ENCODE measurements at regions not wholly inside any gene's neighbourhood (a gene's known extent, or its start where the extent isn't known, plus 50 kb on each side); places are given as distances from the start of the nearest gene placed in this dataset.

DNA sequence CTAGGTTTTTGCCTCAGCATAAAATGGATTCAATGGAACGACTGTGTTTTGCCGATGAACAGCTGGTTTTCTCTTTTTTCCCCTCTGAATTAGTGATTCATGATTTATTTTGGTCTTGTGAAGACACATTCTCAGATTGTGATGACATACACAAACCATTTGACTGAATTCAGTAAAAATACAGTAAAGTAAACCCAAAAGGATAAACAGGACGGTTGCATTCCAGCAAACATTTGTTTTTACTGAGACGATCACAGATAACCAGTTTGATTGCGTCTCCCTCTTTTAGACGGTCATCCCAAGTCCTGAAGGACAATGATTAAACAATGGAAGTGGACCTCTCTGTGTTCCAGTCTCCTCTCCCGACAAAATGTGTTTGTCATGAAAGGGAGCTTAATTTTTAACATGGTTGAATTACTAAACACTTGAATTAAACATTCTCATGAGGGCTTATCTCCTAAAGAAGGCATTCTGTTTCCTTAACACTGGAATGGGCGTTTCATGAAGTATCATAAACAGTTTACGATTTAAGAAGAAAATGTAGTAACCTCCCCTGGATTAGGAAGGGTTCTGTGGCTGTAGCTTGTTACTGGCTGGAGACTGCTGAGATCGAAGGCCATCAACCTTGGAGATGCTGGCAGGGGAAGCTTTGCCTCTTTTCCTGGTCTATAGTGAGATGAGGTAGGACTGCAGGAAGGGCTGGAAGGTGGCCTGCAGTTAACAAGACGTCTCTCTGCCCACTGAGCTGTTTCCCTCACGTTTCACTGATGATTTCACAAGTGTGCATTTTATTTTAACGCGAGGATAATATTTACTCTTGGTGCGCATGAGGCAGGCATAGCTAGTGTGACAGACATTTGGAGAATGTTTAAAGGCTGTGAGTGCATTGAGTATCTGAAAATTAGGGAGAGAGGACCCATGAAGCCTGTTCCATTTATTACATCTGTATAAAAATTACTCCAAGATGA, 457.9 kb downstream of the FGF9 start:
- no peak overlapping the region for H3K9ac ChIP-seq
- no peaks in the 10 kb centered on the region for H3K79me2 ChIP-seq (ENCODE audit: insufficient read depth)
- DNase-seq, result no peak
- ChIA-PET POLR2A (no interaction called here), CTCF (no interaction called here)
- 11% methylated on average over 15 of the region's 15 CpGs for WGBS (ENCODE audit: low lambda C conversion rate)
- H3K9me3 ChIP-seq, result no peaks in the 10 kb centered on the region
- no peaks in the 10 kb centered on the region for H3K27me3 ChIP-seq (ENCODE audit: insufficient read depth)
- H3F3A ChIP-seq (replicated peaks; ENCODE audit: insufficient read depth), result no peaks in the 10 kb centered on the region
- no peaks in the 10 kb centered on the region for H4K20me1 ChIP-seq (ENCODE audit: insufficient read depth)
- TF ChIP-seq EZH2phosphoT487 (IDR thresholded peaks at IDR 0.05; ENCODE audit: borderline replicate concordance, low read depth) (no peak), TEAD4 (IDR thresholded peaks at IDR 0.05; ENCODE audit: borderline replicate concordance, insufficient read depth) (no peak), TCF12 (IDR thresholded peaks at IDR 0.05) (no peak), GATA2 (CRISPR knock-in tag; IDR thresholded peaks at IDR 0.05) (no peak), POLR2AphosphoS5 (IDR thresholded peaks at IDR 0.05; ENCODE audit: low read depth, low read length) (no peak), RCOR1 (IDR thresholded peaks at IDR 0.05; ENCODE audit: low read length) (no peak), FOXM1 (IDR thresholded peaks at IDR 0.05; ENCODE audit: low read depth) (no peak), YY1 (IDR thresholded peaks at IDR 0.05; ENCODE audit: low read depth) (no peak), ELF1 (IDR thresholded peaks at IDR 0.05) (no peak), GABPA (IDR thresholded peaks at IDR 0.05; ENCODE audit: low read depth) (no peak)
- TF ChIP-seq, protein P1, sequence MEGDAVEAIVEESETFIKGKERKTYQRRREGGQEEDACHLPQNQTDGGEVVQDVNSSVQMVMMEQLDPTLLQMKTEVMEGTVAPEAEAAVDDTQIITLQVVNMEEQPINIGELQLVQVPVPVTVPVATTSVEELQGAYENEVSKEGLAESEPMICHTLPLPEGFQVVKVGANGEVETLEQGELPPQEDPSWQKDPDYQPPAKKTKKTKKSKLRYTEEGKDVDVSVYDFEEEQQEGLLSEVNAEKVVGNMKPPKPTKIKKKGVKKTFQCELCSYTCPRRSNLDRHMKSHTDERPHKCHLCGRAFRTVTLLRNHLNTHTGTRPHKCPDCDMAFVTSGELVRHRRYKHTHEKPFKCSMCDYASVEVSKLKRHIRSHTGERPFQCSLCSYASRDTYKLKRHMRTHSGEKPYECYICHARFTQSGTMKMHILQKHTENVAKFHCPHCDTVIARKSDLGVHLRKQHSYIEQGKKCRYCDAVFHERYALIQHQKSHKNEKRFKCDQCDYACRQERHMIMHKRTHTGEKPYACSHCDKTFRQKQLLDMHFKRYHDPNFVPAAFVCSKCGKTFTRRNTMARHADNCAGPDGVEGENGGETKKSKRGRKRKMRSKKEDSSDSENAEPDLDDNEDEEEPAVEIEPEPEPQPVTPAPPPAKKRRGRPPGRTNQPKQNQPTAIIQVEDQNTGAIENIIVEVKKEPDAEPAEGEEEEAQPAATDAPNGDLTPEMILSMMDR (IDR thresholded peaks at IDR 0.05), result no peak
- no peak overlapping the region for H2AFZ ChIP-seq (ENCODE audit: low read depth)
- no peaks in the 10 kb centered on the region for H3K9me2 ChIP-seq
- H3K4me3 ChIP-seq (ENCODE audit: low read depth in 2 of 2, low read length in 1 of 2), result no peak overlapping the region
- no peaks in the 10 kb centered on the region for H3K4me1 ChIP-seq (ENCODE audit: control insufficient read depth in 1 of 2, insufficient read depth in 2 of 2, low read depth in 1 of 2, low read length in 1 of 2)
- H3K4me2 ChIP-seq, result no peak overlapping the region
- no peaks in the 10 kb centered on the region for H3K36me3 ChIP-seq (replicated peaks in 1 of 2; ENCODE audit: control insufficient read depth in 1 of 2, insufficient read depth in 2 of 2, low read length in 1 of 2)
- no peak overlapping the region for H3K27ac ChIP-seq (ENCODE audit: low read depth in 2 of 2, low read length in 1 of 2)

DNA sequence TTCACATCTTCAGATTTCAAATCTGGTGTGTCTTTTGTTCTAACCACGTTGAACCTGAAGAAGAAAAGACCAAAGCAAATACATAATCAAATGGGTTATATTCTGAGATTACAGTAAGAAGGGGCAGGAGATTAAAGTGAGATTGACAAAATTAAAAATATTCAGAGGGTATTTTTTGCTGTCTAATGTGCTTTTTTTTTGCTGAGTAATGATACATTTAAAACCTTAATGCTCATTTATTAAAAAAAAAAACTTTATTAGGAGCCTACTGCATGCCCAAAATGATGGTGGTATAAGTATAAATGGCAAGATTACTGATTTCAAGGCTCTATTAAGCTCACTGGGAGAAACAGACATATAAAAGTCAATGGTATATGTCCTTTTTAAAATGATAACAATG, 459.4 kb downstream of the FGF9 start:
- Histone ChIP-seq H4K20me1 (ENCODE audit: insufficient read depth) (no peaks in the 10 kb centered on the region), H3K79me2 (ENCODE audit: insufficient read depth) (no peaks in the 10 kb centered on the region), H3K27me3 (ENCODE audit: insufficient read depth) (no peaks in the 10 kb centered on the region), H3K36me3 (replicated peaks in 1 of 2; ENCODE audit: control insufficient read depth in 1 of 2, insufficient read depth in 2 of 2, low read length in 1 of 2) (no peaks in the 10 kb centered on the region), H3K9ac (no peak overlapping the region), H3K4me1 (ENCODE audit: control insufficient read depth in 1 of 2, insufficient read depth in 2 of 2, low read depth in 1 of 2, low read length in 1 of 2) (no peaks in the 10 kb centered on the region), H3K9me3 (no peaks in the 10 kb centered on the region), H3F3A (replicated peaks; ENCODE audit: insufficient read depth) (no peaks in the 10 kb centered on the region), H2AFZ (ENCODE audit: low read depth) (no peak overlapping the region), H3K4me2 (no peak overlapping the region), H3K9me2 (no peaks in the 10 kb centered on the region), H3K4me3 (ENCODE audit: low read depth in 2 of 2, low read length in 1 of 2) (no peak overlapping the region), H3K27ac (ENCODE audit: low read depth in 2 of 2, low read length in 1 of 2) (no peak overlapping the region)
- WGBS (ENCODE audit: low lambda C conversion rate), result 3% methylated on average over 1 of the region's 1 CpG
- CTCF ChIA-PET, result no interaction called here
- POLR2A ChIA-PET, result no interaction called here
- no peak for DNase-seq
- TF ChIP-seq JUND (IDR thresholded peaks at IDR 0.05) (no peak), FOXJ3 (CRISPR knock-in tag; IDR thresholded peaks at IDR 0.05) (no peak), FOSL2 (IDR thresholded peaks at IDR 0.05; ENCODE audit: borderline replicate concordance, low read depth) (no peak)

All from SK-N-SH (cell line).